ENCODE measurements at regions not wholly inside any gene's neighbourhood (a gene's known extent, or its start where the extent isn't known, plus 50 kb on each side); places are given as distances from the start of the nearest gene placed in this dataset.
A peak's percentile ranks its signal among the peaks of the same experiment; 100 is the strongest.

DNA sequence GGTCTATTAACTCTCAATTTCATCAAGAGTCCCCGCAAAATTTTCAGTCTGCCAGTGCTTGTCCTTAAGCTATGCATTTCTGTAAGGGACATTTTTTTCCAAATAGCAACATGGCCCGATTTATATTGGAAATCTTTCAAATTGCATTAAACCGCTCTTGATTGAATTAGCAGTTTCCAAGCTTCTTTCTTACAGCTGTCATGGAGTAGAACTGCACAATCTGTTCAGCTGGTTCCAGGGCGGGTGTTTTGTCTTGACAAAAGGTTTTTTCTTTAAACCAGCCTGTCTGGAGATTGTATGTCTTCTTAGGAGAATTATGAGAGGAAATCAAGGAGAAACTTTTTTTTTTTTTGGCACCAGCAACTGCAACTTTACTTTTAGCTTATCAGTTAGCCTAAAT, 185.8 kb downstream of the ALG10B start:
- Histone ChIP-seq H3K9ac (ENCODE audit: low read length) (no peak overlapping the region), H3K9me3 (ENCODE audit: low read length) (0 out of 2 replicates have a peak, but pooled peaks cover 4% of the 10 kb centered on the region), H3K4me3 (ENCODE audit: low read length) (no peak overlapping the region), H3K27ac (ENCODE audit: low read length) (no peak overlapping the region), H3K27me3 (ENCODE audit: low read length) (no peaks in the 10 kb centered on the region), H3F3A (ENCODE audit: low read length, unreplicated experiment) (no peaks in the 10 kb centered on the region), H3K79me2 (ENCODE audit: low read length) (no peaks in the 10 kb centered on the region), H2AFZ (ENCODE audit: low read length) (no peak overlapping the region), H3K36me3 (ENCODE audit: low read depth, low read length) (no peaks in the 10 kb centered on the region), H3K4me2 (ENCODE audit: low read length) (no peak overlapping the region), H4K20me1 (ENCODE audit: low read length) (no peaks in the 10 kb centered on the region), H3K4me1 (ENCODE audit: insufficient read depth, low read length) (peaks cover 8% of the 10 kb centered on the region; the same call in 1 of the 2 replicates), H3K9me2 (replicated peaks; ENCODE audit: low read length) (no peaks in the 10 kb centered on the region)
- ChIA-PET POLR2A (ENCODE audit: unreplicated experiment) (no interaction called here), CTCF (no interaction called here)
- intact Hi-C loops (cut with micrococcal nuclease), result loop anchor here (10.0 kb wide), 1 partner anchor 118 kb away; no protein-coding TSS in a partner anchor
- DNase-seq (no peak), ATAC-seq (no peak)
- no TSS peak for BruUV-seq (replicated peaks)
- TF ChIP-seq, protein P1, sequence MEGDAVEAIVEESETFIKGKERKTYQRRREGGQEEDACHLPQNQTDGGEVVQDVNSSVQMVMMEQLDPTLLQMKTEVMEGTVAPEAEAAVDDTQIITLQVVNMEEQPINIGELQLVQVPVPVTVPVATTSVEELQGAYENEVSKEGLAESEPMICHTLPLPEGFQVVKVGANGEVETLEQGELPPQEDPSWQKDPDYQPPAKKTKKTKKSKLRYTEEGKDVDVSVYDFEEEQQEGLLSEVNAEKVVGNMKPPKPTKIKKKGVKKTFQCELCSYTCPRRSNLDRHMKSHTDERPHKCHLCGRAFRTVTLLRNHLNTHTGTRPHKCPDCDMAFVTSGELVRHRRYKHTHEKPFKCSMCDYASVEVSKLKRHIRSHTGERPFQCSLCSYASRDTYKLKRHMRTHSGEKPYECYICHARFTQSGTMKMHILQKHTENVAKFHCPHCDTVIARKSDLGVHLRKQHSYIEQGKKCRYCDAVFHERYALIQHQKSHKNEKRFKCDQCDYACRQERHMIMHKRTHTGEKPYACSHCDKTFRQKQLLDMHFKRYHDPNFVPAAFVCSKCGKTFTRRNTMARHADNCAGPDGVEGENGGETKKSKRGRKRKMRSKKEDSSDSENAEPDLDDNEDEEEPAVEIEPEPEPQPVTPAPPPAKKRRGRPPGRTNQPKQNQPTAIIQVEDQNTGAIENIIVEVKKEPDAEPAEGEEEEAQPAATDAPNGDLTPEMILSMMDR (conservative IDR thresholded peaks at IDR 0.05; ENCODE audit: low read depth, low read length), result no peak
- TF ChIP-seq EZH2phosphoT487 (IDR thresholded peaks at IDR 0.05; ENCODE audit: borderline replicate concordance, low read length), result no peak
- no peak for TF ChIP-seq EZH2 (IDR thresholded peaks at IDR 0.05; ENCODE audit: low read length, unreplicated experiment)

DNA sequence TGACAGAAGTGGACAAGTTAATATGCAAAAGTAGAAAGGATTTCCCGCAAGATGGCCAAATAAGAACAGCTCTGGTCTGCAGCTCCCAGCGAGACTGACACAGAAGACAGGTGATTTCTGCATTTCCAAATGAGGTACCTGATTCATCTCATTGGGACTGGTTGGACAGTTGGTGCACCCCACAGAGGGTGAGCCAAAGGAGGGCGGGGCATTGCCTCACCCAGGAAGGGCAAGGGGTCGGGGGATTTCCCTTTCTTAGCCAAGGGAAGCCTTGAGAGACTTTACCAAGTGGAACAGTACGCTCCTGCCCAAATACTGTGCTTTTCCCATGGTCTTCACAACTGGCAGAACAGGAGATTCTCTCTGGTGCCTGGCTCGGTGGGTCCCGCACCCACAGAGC, 191.3 kb downstream of the ALG10B start:
- POLR2A ChIA-PET (ENCODE audit: unreplicated experiment), result no interaction called here
- H3K4me3 ChIP-seq (ENCODE audit: low read length), result no peak overlapping the region
- peaks cover 14% of the 10 kb centered on the region for H3K4me1 ChIP-seq (ENCODE audit: insufficient read depth, low read length)
- no peaks in the 10 kb centered on the region for H3K36me3 ChIP-seq (ENCODE audit: low read depth, low read length)
- no peaks in the 10 kb centered on the region for H4K20me1 ChIP-seq (ENCODE audit: low read length)
- H2AFZ ChIP-seq (ENCODE audit: low read length), result peak overlapping the region; percentile 49
- H3K9me2 ChIP-seq (replicated peaks; ENCODE audit: low read length), result no peaks in the 10 kb centered on the region
- H3K9ac ChIP-seq (ENCODE audit: low read length), result no peak overlapping the region
- H3K27me3 ChIP-seq (ENCODE audit: low read length), result no peaks in the 10 kb centered on the region
- peak overlapping the region; percentile 35 for H3K4me2 ChIP-seq (ENCODE audit: low read length)
- CTCF ChIA-PET, result no interaction called here
- no peak overlapping the region for H3K27ac ChIP-seq (ENCODE audit: low read length)
- H3K79me2 ChIP-seq (ENCODE audit: low read length), result no peaks in the 10 kb centered on the region
- ATAC-seq (no peak; the same call in 1 of the 2 replicates), DNase-seq (peak; percentile 9)
- H3K9me3 ChIP-seq (ENCODE audit: low read length), result no peaks in the 10 kb centered on the region
- no peaks in the 10 kb centered on the region for H3F3A ChIP-seq (ENCODE audit: low read length, unreplicated experiment)
- TF ChIP-seq, protein P1 (conservative IDR thresholded peaks at IDR 0.05; ENCODE audit: low read depth, low read length), result no peak
- TF ChIP-seq EZH2 (IDR thresholded peaks at IDR 0.05; ENCODE audit: low read length, unreplicated experiment) (no peak), EZH2phosphoT487 (IDR thresholded peaks at IDR 0.05; ENCODE audit: borderline replicate concordance, low read length) (no peak)
- BruUV-seq (replicated peaks), result no TSS peak
- intact Hi-C loops (cut with micrococcal nuclease), result loop anchor here (10.0 kb wide), 1 partner anchor 123 kb away; no protein-coding TSS in a partner anchor

DNA sequence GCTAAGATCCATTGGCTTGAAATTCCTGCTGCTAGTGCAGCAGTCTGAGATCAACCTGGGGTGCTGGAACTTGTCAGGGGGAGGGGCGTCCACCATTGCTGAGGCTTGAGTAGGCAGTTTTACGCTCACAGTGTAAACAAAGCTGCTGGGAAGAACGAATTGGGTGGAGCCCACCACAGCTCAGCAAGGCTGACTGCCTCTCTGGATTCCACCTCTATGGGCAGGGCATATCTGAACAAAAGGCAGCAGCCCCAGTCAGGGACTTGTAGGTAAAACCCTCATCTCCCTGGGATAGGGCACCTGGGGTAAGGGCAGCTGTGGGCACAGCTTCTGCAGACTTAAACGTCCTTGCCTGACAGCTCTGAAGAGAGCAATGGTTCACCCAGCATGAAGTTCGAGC, 191.7 kb downstream of the ALG10B start:
- Histone ChIP-seq H3K9me2 (replicated peaks; ENCODE audit: low read length) (no peaks in the 10 kb centered on the region), H2AFZ (ENCODE audit: low read length) (peak overlapping the region; percentile 49), H3K4me3 (ENCODE audit: low read length) (no peak overlapping the region), H3K36me3 (ENCODE audit: low read depth, low read length) (no peaks in the 10 kb centered on the region), H3K27me3 (ENCODE audit: low read length) (no peaks in the 10 kb centered on the region), H4K20me1 (ENCODE audit: low read length) (no peaks in the 10 kb centered on the region), H3K4me1 (ENCODE audit: insufficient read depth, low read length) (peaks cover 14% of the 10 kb centered on the region), H3K9me3 (ENCODE audit: low read length) (no peaks in the 10 kb centered on the region), H3K79me2 (ENCODE audit: low read length) (no peaks in the 10 kb centered on the region), H3K27ac (ENCODE audit: low read length) (no peak overlapping the region), H3K4me2 (ENCODE audit: low read length) (peak overlapping the region; percentile 35), H3F3A (ENCODE audit: low read length, unreplicated experiment) (no peaks in the 10 kb centered on the region), H3K9ac (ENCODE audit: low read length) (no peak overlapping the region)
- POLR2A ChIA-PET (ENCODE audit: unreplicated experiment), result no interaction called here
- peak; percentile 55 for DNase-seq
- intact Hi-C loops (cut with micrococcal nuclease), result loop anchor here (10.0 kb wide), 1 partner anchor 123 kb away; no protein-coding TSS in a partner anchor
- CTCF ChIA-PET, result no interaction called here
- ATAC-seq, result peak; percentile 75
- TF ChIP-seq, protein P1 (conservative IDR thresholded peaks at IDR 0.05; ENCODE audit: low read depth, low read length), result no peak
- TF ChIP-seq EZH2 (IDR thresholded peaks at IDR 0.05; ENCODE audit: low read length, unreplicated experiment) (no peak), EZH2phosphoT487 (IDR thresholded peaks at IDR 0.05; ENCODE audit: borderline replicate concordance, low read length) (no peak)
- no TSS peak for BruUV-seq (replicated peaks)
